HCT116 (cell line): ENCODE measurements at regions not wholly inside any gene's neighbourhood (a gene's known extent, or its start where the extent isn't known, plus 50 kb on each side); places are given as distances from the start of the nearest gene placed in this dataset.

Source experiments
- ATAC-seq: fragments of 200-7000 bp; cut with Tn5 transposase; 2 replicates; pipeline ENCODE4 v1.9.1; 2020; ENCODE audit warnings: mild to moderate bottlenecking, moderate library complexity
- BruUV-seq: library from RNA; stranded (reverse); fragments of 400-500 nt; replicated peaks from 2 replicates; lab custom pipeline; 2021; lab: Mats Ljungman, UMichigan
- CTCF ChIA-PET: fragments of 300-600 bp; sonication (Branson Sonifier 250); formaldehyde crosslinking; loops from one replicate; lab custom pipeline; 2021; ENCODE audit warnings: antibody characterized with exemption; lab: Charles Lee
- POLR2A ChIA-PET: fragments of 300-600, 350-600 bp; sonication (Branson Sonifier 250); formaldehyde crosslinking; loops from one replicate; lab custom pipeline; 2021; ENCODE audit warnings: antibody characterized with exemption; lab: Charles Lee
- RAD21 ChIA-PET, 2 experiments: fragments of 300-600 bp; sonication (Branson Sonifier 250); formaldehyde crosslinking; loops; one replicate each; lab custom pipeline; 2023; ENCODE audit warnings: low total read pairs in 2 of 2; ENCODE audit not compliant: uncharacterized antibody in 2 of 2, unreplicated experiment in 2 of 2, low non-redundant PET in 1 of 2; lab: Charles Lee
- DNase-seq: peaks from one replicate; pipeline ENCODE4 v3.0.0-alpha.2; 2010; ENCODE audit warnings: low read depth, low spot score
- H2AFZ ChIP-seq: fragments of 200-600 bp; shearing (Covaris generic), sonication (generic); 2 replicates; pipeline ENCODE4 v1.6.1; 2017; ENCODE audit warnings: low read depth, mixed run types, mixed read lengths, antibody characterized with exemption, low read length; ENCODE audit not compliant: poor library complexity, severe bottlenecking
- H3K27ac ChIP-seq: 2 replicates; pipeline ENCODE4 v1.5.1; 2012; ENCODE audit warnings: low read depth, low read length
- H3K27me3 ChIP-seq: fragments of 200-600 bp; sonication (generic); 2 replicates; pipeline ENCODE4 v1.6.1; 2016; ENCODE audit warnings: mixed run types, low read length, mixed read lengths; ENCODE audit not compliant: insufficient read depth
- H3K36me3 ChIP-seq, 2 experiments: fragments of 200-500 bp in 1 of 2; fragments of 200-600 bp in 1 of 2; sonication (Bioruptor generic) in 1 of 2; sonication (generic) in 1 of 2; 2 replicates each; pipeline versions ENCODE4 v1.5.1 to v1.6.1; 2014 to 2016; ENCODE audit warnings: low read length in 2 of 2, inconsistent platforms in 1 of 2, mixed read lengths in 1 of 2, mixed run types in 1 of 2; ENCODE audit not compliant: insufficient read depth in 2 of 2, control insufficient read depth in 1 of 2
- H3K4me1 ChIP-seq, 2 experiments: fragments of 200-600 bp in 1 of 2; sonication (generic) in 1 of 2; 2 replicates each; pipeline versions ENCODE4 v1.5.1 to v1.6.1; 2012 to 2017; ENCODE audit warnings: low read length in 2 of 2, inconsistent platforms in 1 of 2, mild to moderate bottlenecking in 1 of 2, mixed read lengths in 1 of 2, mixed run types in 1 of 2, moderate library complexity in 1 of 2; ENCODE audit not compliant: insufficient read depth in 2 of 2, control insufficient read depth in 1 of 2
- H3K4me2 ChIP-seq: fragments of 200-600 bp; sonication (generic); 2 replicates; pipeline ENCODE4 v1.6.1; 2017; ENCODE audit warnings: mixed run types, low read length, mixed read lengths
- H3K4me3 ChIP-seq, 2 experiments: fragments of 200-600 bp in 1 of 2; sonication (generic) in 1 of 2; replicated peaks in 1 of 2; 2 replicates each; pipeline ENCODE4 v1.5.1; 2011 to 2016; ENCODE audit warnings: low read length in 2 of 2, control low read depth in 1 of 2, low read depth in 1 of 2, mild to moderate bottlenecking in 1 of 2, mixed read lengths in 1 of 2, mixed run types in 1 of 2
- H3K79me2 ChIP-seq: fragments of 200-600 bp; sonication (generic); 2 replicates; pipeline ENCODE4 v1.6.1; 2017; ENCODE audit warnings: mild to moderate bottlenecking, mixed run types, low read length, moderate library complexity, mixed read lengths; ENCODE audit not compliant: insufficient read depth
- H3K9ac ChIP-seq: fragments of 200-600 bp; sonication (generic); 2 replicates; pipeline ENCODE4 v1.6.1; 2016; ENCODE audit warnings: low read length, mixed read lengths
- H3K9me2 ChIP-seq: fragments of 200-600 bp; sonication (generic), shearing (Covaris generic); 2 replicates; pipeline ENCODE4 v1.6.1; 2017; ENCODE audit warnings: mixed run types, mild to moderate bottlenecking, moderate library complexity; ENCODE audit not compliant: insufficient read depth
- H3K9me3 ChIP-seq, 2 experiments: fragments of 200-500 bp in 1 of 2; fragments of 200-600 bp in 1 of 2; sonication (Bioruptor generic) in 1 of 2; sonication (generic) in 1 of 2; 2 replicates each; pipeline ENCODE4 v1.6.1; 2014 to 2017; ENCODE audit warnings: low read length in 2 of 2, mixed read lengths in 2 of 2, inconsistent platforms in 1 of 2, low read depth in 1 of 2, mild to moderate bottlenecking in 1 of 2, mixed run types in 1 of 2, moderate library complexity in 1 of 2; ENCODE audit not compliant: control insufficient read depth in 1 of 2, insufficient read depth in 1 of 2
- H4K20me1 ChIP-seq: fragments of 200-600 bp; sonication (generic), shearing (Covaris generic); 2 replicates; pipeline ENCODE4 v1.6.1; 2017; ENCODE audit warnings: mixed run types, mild to moderate bottlenecking, moderate library complexity; ENCODE audit not compliant: insufficient read depth
- CBX3 ChIP-seq: IDR thresholded peaks from 2 replicates; pipeline ENCODE4 v1.6.1; 2012; ENCODE audit warnings: low read depth
- CEBPB ChIP-seq: IDR thresholded peaks from 2 replicates; pipeline ENCODE4 v1.6.1; 2012; ENCODE audit warnings: low read depth
- CTCF ChIP-seq, 3 experiments: fragments of 200-600 bp in 1 of 3; sonication (generic) in 1 of 3; IDR thresholded peaks in 2 of 3; conservative IDR thresholded peaks in 1 of 3; 2 replicates each; pipeline ENCODE4 v1.5.1; 2012 to 2017; ENCODE audit warnings: low read depth in 2 of 3, low read length in 2 of 3, antibody characterized with exemption in 1 of 3, borderline replicate concordance in 1 of 3, control low read depth in 1 of 3, mild to moderate bottlenecking in 1 of 3, mixed read lengths in 1 of 3, mixed run types in 1 of 3, moderate library complexity in 1 of 3; ENCODE audit not compliant: insufficient read depth in 1 of 3
- EGR1 ChIP-seq: IDR thresholded peaks from 2 replicates; pipeline ENCODE4 v1.6.1; 2012; ENCODE audit warnings: low read depth
- ELF1 ChIP-seq: IDR thresholded peaks from 2 replicates; pipeline ENCODE4 v1.6.1; 2012; ENCODE audit warnings: low read depth, borderline replicate concordance
- EZH2 ChIP-seq: fragments of 200-600 bp; sonication (generic); IDR thresholded peaks from 2 replicates; pipeline ENCODE4 v1.6.1; 2017; ENCODE audit warnings: antibody characterized with exemption, mixed run types
- FOSL1 ChIP-seq: IDR thresholded peaks from 2 replicates; pipeline ENCODE4 v1.6.1; 2012; ENCODE audit warnings: low read depth
- JUND ChIP-seq: IDR thresholded peaks from 2 replicates; pipeline ENCODE4 v1.6.1; 2012
- MAX ChIP-seq: IDR thresholded peaks from 2 replicates; pipeline ENCODE4 v1.6.1; 2012
- POLR2AphosphoS5 ChIP-seq: IDR thresholded peaks from 2 replicates; pipeline ENCODE4 v1.6.1; 2011; ENCODE audit warnings: mild to moderate bottlenecking, low read depth, low read length, moderate library complexity
- RAD21 ChIP-seq: IDR thresholded peaks from 2 replicates; pipeline ENCODE4 v1.6.1; 2012; ENCODE audit warnings: low read depth, mild to moderate bottlenecking
- REST ChIP-seq: IDR thresholded peaks from 2 replicates; pipeline ENCODE4 v1.6.1; 2012; ENCODE audit warnings: low read depth
- SIN3A ChIP-seq: IDR thresholded peaks from 2 replicates; pipeline ENCODE4 v1.6.1; 2012; ENCODE audit warnings: low read depth
- SP1 ChIP-seq: IDR thresholded peaks from 2 replicates; pipeline ENCODE4 v1.6.1; 2012; ENCODE audit warnings: low read depth
- SRF ChIP-seq: IDR thresholded peaks from 2 replicates; pipeline ENCODE4 v1.6.1; 2012; ENCODE audit warnings: low read depth
- TCF7L2 ChIP-seq: IDR thresholded peaks from 2 replicates; pipeline ENCODE4 v1.7.0; 2011; ENCODE audit warnings: borderline replicate concordance, inconsistent platforms; ENCODE audit not compliant: insufficient read depth, insufficient read length; ENCODE audit errors: extremely low read depth
- YY1 ChIP-seq: IDR thresholded peaks from 2 replicates; pipeline ENCODE4 v1.6.1; 2011; ENCODE audit warnings: low read length, low read depth, moderate library complexity, mild to moderate bottlenecking; ENCODE audit not compliant: insufficient replicate concordance; ENCODE audit errors: extremely low read depth
- ZFX ChIP-seq: fragments of 450-650 bp; IDR thresholded peaks from 2 replicates; pipeline ENCODE4 v1.6.1; 2017
- ZNF274 ChIP-seq: fragments of 200-500 bp; sonication (Bioruptor generic); IDR thresholded peaks from 2 replicates; pipeline ENCODE4 v1.6.1; 2014; ENCODE audit warnings: mild to moderate bottlenecking, low read depth, low read length, inconsistent platforms
- intact Hi-C: fragments of 100-400 bp; cut with micrococcal nuclease; formaldehyde crosslinking; loops from 2 replicates; pipeline ENCODE4 v1.10.0; 2022

- H3K36me3 ChIP-seq: no peaks in the 10 kb centered on the region
- ATAC-seq (no peak), DNase-seq (no peak)
- no peak for TF ChIP-seq SP1
- no peak for TF ChIP-seq ELF1
- no peak for TF ChIP-seq ZNF274
- TF ChIP-seq RAD21: no peak
- no peak for TF ChIP-seq POLR2AphosphoS5
- TF ChIP-seq JUND: no peak
- no peak for TF ChIP-seq EGR1
- no peak for TF ChIP-seq REST
- no peak for TF ChIP-seq CTCF (IDR thresholded peaks at IDR 0.05 in 2 of 3, conservative IDR thresholded peaks at IDR 0.05 in 1 of 3; ENCODE audit: borderline replicate concordance in 1 of 3, insufficient read depth in 1 of 3, low read depth in 2 of 3, low read length in 2 of 3)
- no peak for TF ChIP-seq CBX3
- TF ChIP-seq ZFX: no peak
- TF ChIP-seq SIN3A: no peak
- no peak for TF ChIP-seq YY1
- TF ChIP-seq TCF7L2: no peak
- no peak for TF ChIP-seq FOSL1
- TF ChIP-seq EZH2: no peak
- TF ChIP-seq MAX: no peak
- no peak for TF ChIP-seq SRF
- no peak for TF ChIP-seq CEBPB
- CTCF ChIA-PET: no interaction called here
- RAD21 ChIA-PET: no interaction called here
- peaks cover 0 to 16% of the 10 kb centered on the region in 2 experiments; a peak in 2 of 4 replicates for H3K4me1 ChIP-seq
- intact Hi-C loops: no loop called here
- H3K9me3 ChIP-seq: no peaks in the 10 kb centered on the region
- no peak overlapping the region for H3K4me2 ChIP-seq
- no TSS peak for BruUV-seq
- H3K27ac ChIP-seq: no peak overlapping the region
- H3K27me3 ChIP-seq: no peaks in the 10 kb centered on the region
- H3K9me2 ChIP-seq: no peaks in the 10 kb centered on the region
- no peak overlapping the region for H2AFZ ChIP-seq
- no peak overlapping the region for H3K4me3 ChIP-seq
- POLR2A ChIA-PET: no interaction called here
- no peaks in the 10 kb centered on the region for H3K79me2 ChIP-seq
- H3K9ac ChIP-seq: no peak overlapping the region
- H4K20me1 ChIP-seq: no peaks in the 10 kb centered on the region
Observed at GRCh38 chr2:57440437-57440836, 606.2 kb upstream of the VRK2 start.
